Brain microvascular endothelial cell (primary cell): ENCODE measurements at regions not wholly inside any gene's neighbourhood (a gene's known extent, or its start where the extent isn't known, plus 50 kb on each side); places are given as distances from the start of the nearest gene placed in this dataset.

Experiments
- DNase-seq: peaks from one replicate; pipeline ENCODE4 v3.0.0-alpha.2; 2020
- H3K27ac ChIP-seq: fragments of 250-450 bp; sonication (Bioruptor Pico); 2 replicates; pipeline ENCODE4 v1.5.1; 2020; ENCODE audit warnings: mild to moderate bottlenecking, moderate library complexity
- H3K27me3 ChIP-seq: fragments of 250-450 bp; sonication (Bioruptor Pico); replicated peaks from 2 replicates; pipeline ENCODE4 v1.5.1; 2020; ENCODE audit warnings: mild to moderate bottlenecking
- H3K36me3 ChIP-seq: fragments of 250-450 bp; sonication (Bioruptor Pico); replicated peaks from 2 replicates; pipeline ENCODE4 v1.5.1; 2020; ENCODE audit warnings: mild to moderate bottlenecking
- H3K4me3 ChIP-seq: 2 replicates; pipeline ENCODE4 v1.5.1; 2011; ENCODE audit warnings: low read depth, mild to moderate bottlenecking, control low read depth, low read length, moderate library complexity
- CTCF ChIP-seq: IDR thresholded peaks from 2 replicates; pipeline ENCODE4 v1.5.1; 2011; ENCODE audit warnings: low read depth, mild to moderate bottlenecking, moderate library complexity, low read length, control low read depth, inconsistent platforms; ENCODE audit errors: missing control alignments
- in situ Hi-C: cut with HindIII; loops from 2 replicates; pipeline ENCODE4 v1.10.0; 2017; ENCODE audit warnings: low sequenced_read_pairs, low pct_ligation_motif_present

GRCh38 chr2:228956701-228957474 is 314.2 kb downstream of the PID1 start:
- Histone ChIP-seq H3K36me3 (no peaks in the 10 kb centered on the region), H3K27me3 (no peaks in the 10 kb centered on the region), H3K27ac (no peak overlapping the region), H3K4me3 (no peak overlapping the region)
- DNase-seq = no peak
- in situ Hi-C loops = no loop called here
- TF ChIP-seq CTCF = no peak

GRCh38 chr2:228949831-228950230 is 321.3 kb downstream of the PID1 start:
- Histone ChIP-seq H3K36me3 (no peaks in the 10 kb centered on the region), H3K4me3 (no peak overlapping the region), H3K27me3 (no peaks in the 10 kb centered on the region), H3K27ac (no peak overlapping the region)
- TF ChIP-seq CTCF = no peak
- no peak for DNase-seq
- in situ Hi-C loops = no loop called here

- no peak for TF ChIP-seq CTCF
- Histone ChIP-seq H3K27ac (no peak overlapping the region), H3K36me3 (no peaks in the 10 kb centered on the region), H3K4me3 (no peak overlapping the region), H3K27me3 (no peaks in the 10 kb centered on the region)
- in situ Hi-C loops = no loop called here
- no peak for DNase-seq
These were observed 325.4 kb downstream of the PID1 start for GRCh38 chr2:228945710-228946109.

- Histone ChIP-seq H3K27me3 (no peaks in the 10 kb centered on the region), H3K4me3 (no peak overlapping the region), H3K36me3 (no peaks in the 10 kb centered on the region), H3K27ac (no peak overlapping the region)
- no peak for TF ChIP-seq CTCF
- DNase-seq = no peak
- in situ Hi-C loops = no loop called here
These were observed 328.2 kb downstream of the PID1 start for GRCh38 chr2:228942856-228943255.

- Histone ChIP-seq H3K27me3 (no peaks in the 10 kb centered on the region), H3K36me3 (no peaks in the 10 kb centered on the region), H3K4me3 (no peak overlapping the region), H3K27ac (no peak overlapping the region)
- no peak for DNase-seq
- in situ Hi-C loops = no loop called here
- TF ChIP-seq CTCF = no peak
These were observed 332.5 kb downstream of the PID1 start for GRCh38 chr2:228938629-228939028.
